Lung (tissue), 11 donors: ENCODE measurements at regions not wholly inside any gene's neighbourhood (a gene's known extent, or its start where the extent isn't known, plus 50 kb on each side); places are given as distances from the start of the nearest gene placed in this dataset.

Experiments used
- ATAC-seq: fragments of 200-7000 bp; cut with Tn5 transposase; one replicate; pipeline ENCODE4 v1.9.1; 2020; ENCODE audit warnings: moderate number of reproducible peaks; ENCODE audit not compliant: insufficient read depth, low FRiP score
- DNase-seq, 3 donors: peaks; one replicate each; pipeline ENCODE4 v3.0.0-alpha.2; 2013 to 2017
- H3K27ac ChIP-seq, 2 donors: one replicate each; pipeline ENCODE4 v1.5.1; 2013; ENCODE audit warnings: mild to moderate bottlenecking in 2 of 2, moderate library complexity in 2 of 2, control low read depth in 1 of 2, inconsistent platforms in 1 of 2, low read depth in 1 of 2, low read length in 1 of 2
- H3K27me3 ChIP-seq, 3 donors: one replicate each; pipeline ENCODE4 v1.5.1; 2013; ENCODE audit warnings: low read length in 2 of 3; ENCODE audit not compliant: control insufficient read depth in 3 of 3, insufficient read depth in 3 of 3
- H3K36me3 ChIP-seq, 4 donors: one replicate each; pipeline ENCODE4 v1.5.1; 2013; ENCODE audit warnings: low read length in 4 of 4, mild to moderate bottlenecking in 1 of 4, moderate library complexity in 1 of 4; ENCODE audit not compliant: control insufficient read depth in 4 of 4, insufficient read depth in 4 of 4
- H3K4me1 ChIP-seq, 5 donors: one replicate each; pipeline ENCODE4 v1.5.1; 2013; ENCODE audit warnings: low read length in 5 of 5, mild to moderate bottlenecking in 2 of 5, moderate library complexity in 1 of 5; ENCODE audit not compliant: control insufficient read depth in 5 of 5, insufficient read depth in 5 of 5
- H3K4me3 ChIP-seq: one replicate; pipeline ENCODE4 v1.5.1; 2013; ENCODE audit warnings: mild to moderate bottlenecking, control low read depth, moderate library complexity
- H3K9ac ChIP-seq, 2 donors: one replicate each; pipeline ENCODE4 v1.5.1; 2013; ENCODE audit warnings: low read length in 2 of 2, control low read depth in 1 of 2; ENCODE audit not compliant: insufficient read depth in 1 of 2
- H3K9me3 ChIP-seq, 4 donors: one replicate each; pipeline ENCODE4 v1.5.1; 2013; ENCODE audit warnings: low read length in 3 of 4, mild to moderate bottlenecking in 1 of 4, moderate library complexity in 1 of 4; ENCODE audit not compliant: control insufficient read depth in 4 of 4, insufficient read depth in 3 of 4
- CTCF ChIP-seq: IDR thresholded peaks from 2 replicates; pipeline ENCODE4 v1.5.1; 2012; ENCODE audit warnings: mild to moderate bottlenecking; ENCODE audit errors: control extremely low read depth, extremely low read depth
- WGBS, 2 donors: extraction: QIAGEN DNeasy Blood & Tissue Kit; methylation state at CpG; one replicate each; pipeline ENCODE4 v1.1.7; 2013; 5-methylcytosine and 5-hydroxymethylcytosine counted together
- donor health status: control.
- donor health status: control.
- donor health status: Bipolar disorder and iron deficiency.
- donor health status: healthy.
- donor health status: DM: yes; HTN: yes; CAD: no.

GRCh38 chr11:123250892-123251656 lies 56.0 kb upstream of the CLMP start:
- H3K9ac ChIP-seq = peak overlapping the region in 1 of 2 donors; percentile 51
- peaks cover 0 to 10% (median 0%) of the 10 kb centered on the region in 5 donors for H3K4me1 ChIP-seq
- no peak for ATAC-seq
- H3K4me3 ChIP-seq = no peak overlapping the region
- H3K27me3 ChIP-seq = no peaks in the 10 kb centered on the region
- H3K27ac ChIP-seq = no peak overlapping the region
- DNase-seq = no peak
- 85 to 89% methylated on average over 11 of the region's 11 CpGs for WGBS, 2 donors
- H3K36me3 ChIP-seq = no peaks in the 10 kb centered on the region
- H3K9me3 ChIP-seq = no peaks in the 10 kb centered on the region
- no peak for TF ChIP-seq CTCF

- ATAC-seq = no peak
- peaks cover 0 to 5% (median 0%) of the 10 kb centered on the region in 5 donors for H3K4me1 ChIP-seq
- H3K27ac ChIP-seq = no peak overlapping the region
- 88 to 91% methylated on average over 5 of the region's 5 CpGs for WGBS, 2 donors
- no peak overlapping the region for H3K9ac ChIP-seq
- H3K9me3 ChIP-seq = no peaks in the 10 kb centered on the region
- TF ChIP-seq CTCF = no peak
- no peaks in the 10 kb centered on the region for H3K36me3 ChIP-seq
- H3K27me3 ChIP-seq = no peaks in the 10 kb centered on the region
- no peak for DNase-seq
- H3K4me3 ChIP-seq = no peak overlapping the region
These were observed 54.3 kb upstream of the CLMP start for GRCh38 chr11:123249354-123249753.

- no peak for TF ChIP-seq CTCF
- ATAC-seq (no peak), DNase-seq (no peak)
- Histone ChIP-seq H3K27ac (no peak overlapping the region), H3K4me1 (peaks cover 0 to 5% (median 0%) of the 10 kb centered on the region in 5 donors), H3K27me3 (no peaks in the 10 kb centered on the region), H3K9ac (no peak overlapping the region), H3K4me3 (no peak overlapping the region), H3K9me3 (no peaks in the 10 kb centered on the region), H3K36me3 (no peaks in the 10 kb centered on the region)
- WGBS, 2 donors = 52 to 63% methylated on average over 6 of the region's 6 CpGs
These were observed 52.8 kb upstream of the CLMP start for GRCh38 chr11:123247813-123248379.

- DNase-seq (no peak), ATAC-seq (no peak)
- Histone ChIP-seq H3K9me3 (no peaks in the 10 kb centered on the region), H3K4me3 (no peak overlapping the region), H3K27me3 (no peaks in the 10 kb centered on the region), H3K27ac (no peak overlapping the region), H3K36me3 (no peaks in the 10 kb centered on the region), H3K4me1 (peaks cover 0 to 5% (median 0%) of the 10 kb centered on the region in 5 donors), H3K9ac (no peak overlapping the region)
- no peak for TF ChIP-seq CTCF
- WGBS, 2 donors = 68 to 70% methylated on average over 3 of the region's 3 CpGs
These were observed 52.4 kb upstream of the CLMP start for GRCh38 chr11:123247496-123247799.
